OCI-LY7 (cell line): ENCODE measurements at regions not wholly inside any gene's neighbourhood (a gene's known extent, or its start where the extent isn't known, plus 50 kb on each side); places are given as distances from the start of the nearest gene placed in this dataset.

Experiments used
- CTCF ChIP-seq: fragments of 200-600 bp; sonication (generic); conservative IDR thresholded peaks from 2 replicates; pipeline ENCODE4 v1.5.1; 2014; ENCODE audit warnings: mild to moderate bottlenecking, antibody characterized with exemption, low read length, moderate library complexity, mixed read lengths
- EZH2phosphoT487 ChIP-seq: fragments of 200-600 bp; sonication (generic); IDR thresholded peaks from 2 replicates; pipeline ENCODE4 v1.6.1; 2018; ENCODE audit warnings: low read depth, borderline replicate concordance, mild to moderate bottlenecking, mixed run types, antibody characterized with exemption, low read length, moderate library complexity, mixed read lengths

DNA sequence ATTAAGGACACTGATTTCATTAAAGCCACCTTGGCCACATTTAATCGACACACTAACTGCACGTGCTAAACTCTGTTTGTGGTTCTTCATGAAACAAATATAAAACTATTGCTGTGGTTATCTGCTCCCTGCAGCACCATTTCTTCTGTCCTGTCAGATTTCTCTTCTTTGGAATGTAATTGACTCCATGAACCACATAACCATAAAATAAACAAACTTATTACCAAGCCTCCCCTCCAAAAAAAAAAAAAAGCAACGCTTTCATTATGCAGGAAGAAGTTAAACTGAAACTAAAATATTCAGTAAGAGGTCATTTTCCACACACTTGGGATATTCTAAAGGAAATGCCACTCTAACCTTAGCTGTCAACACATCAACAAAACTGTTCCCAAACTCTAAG lies 319.1 kb upstream of the NT5E start:
- TF ChIP-seq CTCF (no peak), EZH2phosphoT487 (no peak)
